B cell (primary cell): ENCODE measurements at regions not wholly inside any gene's neighbourhood (a gene's known extent, or its start where the extent isn't known, plus 50 kb on each side); places are given as distances from the start of the nearest gene placed in this dataset.

Experiments
- ATAC-seq: fragments of 200-7000 bp; cut with Tn5 transposase; one replicate; pipeline ENCODE4 v1.10.0; 2021; ENCODE audit warnings: low read depth, mild to moderate bottlenecking, moderate number of reproducible peaks, moderate library complexity
- CTCF ChIA-PET: fragments of 350-600 bp; sonication (Branson Sonifier 250); formaldehyde crosslinking; loops from one replicate; lab custom pipeline; 2021; ENCODE audit warnings: antibody characterized with exemption, inconsistent platforms; lab: Charles Lee
- POLR2A ChIA-PET: fragments of 350-600 bp; sonication (Branson Sonifier 250); formaldehyde crosslinking; loops from one replicate; lab custom pipeline; 2021; ENCODE audit warnings: antibody characterized with exemption; lab: Charles Lee
- DNase-seq: peaks from one replicate; pipeline ENCODE4 v3.0.0; 2013
- H2AFZ ChIP-seq: 2 replicates; pipeline ENCODE4 v1.6.1; 2012; ENCODE audit warnings: mild to moderate bottlenecking, low read depth, low read length; ENCODE audit not compliant: insufficient read depth, poor library complexity, severe bottlenecking
- H3K27ac ChIP-seq, 2 donors: 1 replicate in 1 of 2; 2 replicates in 1 of 2; pipeline ENCODE4 v1.5.1; 2012 to 2013; ENCODE audit warnings: low read length in 2 of 2, mild to moderate bottlenecking in 2 of 2, moderate library complexity in 1 of 2
- H3K27me3 ChIP-seq, 4 experiments: fragments of 200-600 bp in 1 of 4; sonication (generic) in 1 of 4; replicated peaks in 1 of 4; 1 replicate in 2 of 4; 2 replicates in 2 of 4; pipeline versions ENCODE4 v1.6.1 to v1.7.0; 2013 to 2016; ENCODE audit warnings: low read length in 3 of 4, mild to moderate bottlenecking in 2 of 4, mixed read lengths in 1 of 4, moderate library complexity in 1 of 4; ENCODE audit not compliant: insufficient read depth in 4 of 4, control insufficient read depth in 3 of 4; ENCODE audit errors: control extremely low read depth in 1 of 4
- H3K36me3 ChIP-seq, 2 experiments: replicated peaks in 1 of 2; 1 replicate in 1 of 2; 2 replicates in 1 of 2; pipeline versions ENCODE4 v1.6.1 to v1.7.1; 2013; ENCODE audit warnings: low read length in 1 of 2; ENCODE audit not compliant: insufficient read depth in 2 of 2, control insufficient read depth in 1 of 2; ENCODE audit errors: control extremely low read depth in 1 of 2, extremely low read depth in 1 of 2
- H3K4me1 ChIP-seq, 2 donors: fragments of 200-600 bp in 1 of 2; sonication (generic) in 1 of 2; 1 replicate in 1 of 2; 2 replicates in 1 of 2; pipeline versions ENCODE4 v1.5.1 to v1.6.1; 2013 to 2017; ENCODE audit warnings: low read length in 2 of 2; ENCODE audit not compliant: control insufficient read depth in 2 of 2, insufficient read depth in 2 of 2
- H3K4me2 ChIP-seq: replicated peaks from 2 replicates; pipeline ENCODE3; 2012; ENCODE audit warnings: mild to moderate bottlenecking, low read depth, low read length; ENCODE audit not compliant: poor library complexity, severe bottlenecking
- H3K4me3 ChIP-seq, 5 experiments: fragments of 200-600 bp in 1 of 5; sonication (generic) in 1 of 5; 1 replicate in 3 of 5; 2 replicates in 2 of 5; pipeline versions ENCODE4 v1.5.1 to v1.7.0; 2011 to 2016; ENCODE audit warnings: low read length in 4 of 5, mild to moderate bottlenecking in 4 of 5, low read depth in 2 of 5, control low read depth in 1 of 5, moderate library complexity in 1 of 5; ENCODE audit not compliant: insufficient read depth in 1 of 5; ENCODE audit errors: control extremely low read depth in 1 of 5, extremely low read depth in 1 of 5
- H3K79me2 ChIP-seq: fragments of 200-600 bp; sonication (generic); one replicate; pipeline ENCODE4 v1.6.0; 2016; ENCODE audit warnings: low read length; ENCODE audit not compliant: control insufficient read depth, insufficient read depth
- H3K9ac ChIP-seq: fragments of 200-600 bp; sonication (generic); 2 replicates; pipeline ENCODE4 v1.6.1; 2017; ENCODE audit warnings: mild to moderate bottlenecking, low read length, moderate library complexity
- H3K9me3 ChIP-seq, 3 donors: one replicate each; pipeline versions ENCODE4 v1.6.1 to v1.7.1; 2013; ENCODE audit warnings: low read length in 2 of 3; ENCODE audit not compliant: control insufficient read depth in 2 of 3, insufficient read depth in 1 of 3; ENCODE audit errors: control extremely low read depth in 1 of 3
- H4K20me1 ChIP-seq: 2 replicates; pipeline ENCODE4 v1.6.0; 2012; ENCODE audit warnings: mild to moderate bottlenecking, low read length; ENCODE audit not compliant: insufficient read depth, control insufficient read depth, poor library complexity, severe bottlenecking
- H3K27ac Mint-ChIP-seq: one replicate; pipeline ENCODE4 v1.8.0; 2021; ENCODE audit warnings: mixed read lengths
- H3K27me3 Mint-ChIP-seq: one replicate; pipeline ENCODE4 v1.8.0; 2021; ENCODE audit warnings: mixed read lengths
- H3K4me1 Mint-ChIP-seq: one replicate; pipeline ENCODE4 v1.8.0; 2021; ENCODE audit warnings: mixed read lengths
- H3K4me3 Mint-ChIP-seq: one replicate; pipeline ENCODE4 v1.8.0; 2021; ENCODE audit warnings: mixed read lengths
- H3K9me3 Mint-ChIP-seq: one replicate; pipeline ENCODE4 v1.8.0; 2022; ENCODE audit warnings: mixed read lengths; ENCODE audit not compliant: insufficient read depth
- CTCF ChIP-seq: fragments of 200-600 bp; IDR thresholded peaks from one replicate; pipeline ENCODE4 v1.8.0; 2022; ENCODE audit warnings: antibody characterized with exemption, mild to moderate bottlenecking
- EZH2 ChIP-seq: IDR thresholded peaks from 2 replicates; pipeline ENCODE4 v1.6.1; 2012; ENCODE audit warnings: borderline replicate concordance, low read depth, mild to moderate bottlenecking, moderate library complexity, low read length; ENCODE audit not compliant: insufficient read depth, poor library complexity, severe bottlenecking
- WGBS: methylation state at CpG from one replicate; pipeline ENCODE4 v1.1.5; 2013; ENCODE audit warnings: missing lambda C conversion rate; ENCODE audit not compliant: insufficient coverage; 5-methylcytosine and 5-hydroxymethylcytosine counted together
- intact Hi-C: fragments of 100-400 bp; cut with micrococcal nuclease; formaldehyde crosslinking; loops from one replicate; pipeline ENCODE4 v1.10.0; 2022

DNA sequence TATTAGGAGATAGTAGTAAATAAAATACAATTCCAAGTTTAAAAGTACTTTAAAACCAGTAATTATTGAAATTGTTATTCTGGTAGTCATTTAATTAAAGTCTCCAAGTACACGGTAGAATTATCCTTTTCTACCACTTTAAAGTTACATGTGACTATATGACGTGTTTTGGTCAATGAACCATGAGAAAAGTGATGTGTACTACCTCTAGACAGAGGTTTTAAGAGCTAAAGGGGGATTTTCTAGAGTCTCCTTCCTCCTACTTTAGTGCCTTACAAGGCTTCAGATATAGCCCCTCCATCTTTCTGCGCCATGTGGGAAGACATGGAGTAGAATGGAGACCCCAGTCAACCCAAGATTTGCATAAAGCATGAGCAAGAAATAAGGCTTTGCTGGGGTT, 2296.6 kb upstream of the AGA start:
- H3K4me1 ChIP-seq = no peaks in the 10 kb centered on the region
- TF ChIP-seq CTCF (no peak), EZH2 (no peak)
- H3K4me1 Mint-ChIP-seq = no peaks in the 10 kb centered on the region
- no peak overlapping the region for H3K4me3 ChIP-seq
- H2AFZ ChIP-seq = no peak overlapping the region
- H3K9ac ChIP-seq = no peak overlapping the region
- ATAC-seq = no peak
- no peak for DNase-seq
- no peaks in the 10 kb centered on the region for H3K27me3 Mint-ChIP-seq
- intact Hi-C loops = no loop called here
- no peak overlapping the region for H3K27ac Mint-ChIP-seq
- H3K4me3 Mint-ChIP-seq = no peak overlapping the region
- H3K27me3 ChIP-seq = no peaks in the 10 kb centered on the region
- no peaks in the 10 kb centered on the region for H3K36me3 ChIP-seq
- ChIA-PET POLR2A (no interaction called here), CTCF (no interaction called here)
- no peak overlapping the region for H3K27ac ChIP-seq
- H3K4me2 ChIP-seq = no peak overlapping the region
- H3K9me3 ChIP-seq = no peaks in the 10 kb centered on the region
- no CpG with 5 or more reads among the region's 3 CpGs for WGBS
- peaks cover 8% of the 10 kb centered on the region for H3K9me3 Mint-ChIP-seq
- no peaks in the 10 kb centered on the region for H4K20me1 ChIP-seq
- H3K79me2 ChIP-seq = no peaks in the 10 kb centered on the region

DNA sequence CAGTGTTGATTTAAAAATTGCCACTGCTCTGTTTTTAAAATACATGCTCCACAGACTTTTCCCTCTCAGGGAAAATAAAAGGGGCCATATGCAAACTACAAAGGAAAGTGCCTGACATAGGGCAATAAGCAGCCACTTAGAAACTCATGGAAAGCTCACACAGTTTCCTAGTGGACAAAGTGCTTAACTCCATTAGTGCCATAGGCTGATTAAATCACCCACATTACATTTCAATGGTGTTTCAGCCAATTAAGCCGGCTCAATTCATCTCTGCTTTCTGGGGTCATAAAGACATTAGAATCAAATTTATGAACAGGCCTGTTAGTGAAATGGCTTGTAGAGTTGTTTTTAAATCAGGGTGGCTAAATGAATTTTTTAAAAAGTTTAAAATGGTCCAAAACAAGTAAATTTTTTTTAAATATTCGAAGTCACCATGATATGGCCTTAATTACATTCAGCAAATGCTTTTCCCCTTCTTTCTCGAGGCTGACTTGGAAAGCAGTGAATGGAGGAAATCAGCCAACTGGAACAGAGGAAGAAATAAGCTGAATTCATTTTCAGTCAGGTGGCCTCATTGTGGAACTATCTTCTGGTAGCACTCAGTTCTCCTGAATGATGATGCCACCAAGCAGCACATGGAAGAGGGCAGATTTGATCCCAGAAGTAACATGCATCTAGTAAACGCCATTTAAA, 2305.1 kb upstream of the AGA start:
- POLR2A ChIA-PET = no interaction called here
- Histone ChIP-seq H3K79me2 (no peaks in the 10 kb centered on the region), H3K4me3 (no peak overlapping the region), H3K27ac (no peak overlapping the region), H4K20me1 (no peaks in the 10 kb centered on the region), H3K4me1 (no peaks in the 10 kb centered on the region), H3K36me3 (no peaks in the 10 kb centered on the region), H3K4me2 (no peak overlapping the region), H3K27me3 (no peaks in the 10 kb centered on the region), H3K9ac (no peak overlapping the region), H2AFZ (no peak overlapping the region), H3K9me3 (no peaks in the 10 kb centered on the region)
- DNase-seq (no peak), ATAC-seq (no peak)
- Mint-ChIP-seq H3K4me3 (no peak overlapping the region), H3K9me3 (peaks cover 4% of the 10 kb centered on the region), H3K27ac (no peak overlapping the region), H3K4me1 (no peaks in the 10 kb centered on the region), H3K27me3 (no peaks in the 10 kb centered on the region)
- CTCF ChIA-PET = no interaction called here
- TF ChIP-seq CTCF = no peak
- no peak for TF ChIP-seq EZH2
- WGBS = no CpG with 5 or more reads among the region's 4 CpGs
- intact Hi-C loops = no loop called here
